GM12873 (cell line): ENCODE measurements at regions not wholly inside any gene's neighbourhood (a gene's known extent, or its start where the extent isn't known, plus 50 kb on each side); places are given as distances from the start of the nearest gene placed in this dataset.
A peak's percentile ranks its signal among the peaks of the same experiment; 100 is the strongest.

ENCODE experiments used
- CTCF ChIP-seq: IDR thresholded peaks from 2 replicates; pipeline ENCODE4 v1.5.1; 2012; ENCODE audit warnings: low read depth, mild to moderate bottlenecking, moderate library complexity, low read length, control low read depth; ENCODE audit not compliant: insufficient read depth; ENCODE audit errors: missing control alignments

- TF ChIP-seq CTCF = no peak
These were observed 202.5 kb downstream of the VRK1 start for GRCh38 chr14:96999654-97000155.

- no peak for TF ChIP-seq CTCF
These were observed 205.3 kb downstream of the VRK1 start for GRCh38 chr14:97002454-97002853.

- TF ChIP-seq CTCF = no peak
These were observed 208.8 kb downstream of the VRK1 start for GRCh38 chr14:97005934-97006333.

GRCh38 chr14:97010491-97011160, 213.4 kb downstream of the VRK1 start:
- peak; percentile 41 for TF ChIP-seq CTCF

GRCh38 chr14:97013878-97014277, 216.7 kb downstream of the VRK1 start:
- TF ChIP-seq CTCF = no peak

- TF ChIP-seq CTCF = no peak
These were observed 223.8 kb downstream of the VRK1 start for GRCh38 chr14:97021001-97021400.

GRCh38 chr14:97021571-97022168, 224.5 kb downstream of the VRK1 start:
- no peak for TF ChIP-seq CTCF
